SK-N-SH (cell line): ENCODE measurements at regions not wholly inside any gene's neighbourhood (a gene's known extent, or its start where the extent isn't known, plus 50 kb on each side); places are given as distances from the start of the nearest gene placed in this dataset.

Source experiments
- CTCF ChIA-PET: fragments of 300-600, 350-600 bp; formaldehyde crosslinking; extraction: SDS; loops from one replicate; lab custom pipeline; 2021; lab: Yijun Ruan, JAX
- POLR2A ChIA-PET: fragments of 350-600 bp; sonication (Branson Sonifier 250); formaldehyde crosslinking; extraction: SDS; loops from one replicate; lab custom pipeline; 2020; ENCODE audit warnings: antibody characterized with exemption, inconsistent platforms; lab: Yijun Ruan, JAX
- DNase-seq: peaks from one replicate; pipeline ENCODE4 v3.0.0; 2012
- H2AFZ ChIP-seq: fragments of 200-600 bp; sonication (generic); 2 replicates; pipeline ENCODE4 v1.8.1; 2016; ENCODE audit warnings: antibody characterized with exemption, mild to moderate bottlenecking, low read depth
- H3F3A ChIP-seq: fragments of 200-600 bp; sonication (generic); replicated peaks from 2 replicates; pipeline ENCODE3; 2016; ENCODE audit warnings: antibody characterized with exemption, mild to moderate bottlenecking; ENCODE audit not compliant: insufficient read depth
- H3K27ac ChIP-seq, 2 experiments: fragments of 200-500 bp in 1 of 2; fragments of 200-600 bp in 1 of 2; sonication (Bioruptor generic) in 1 of 2; sonication (generic), shearing (Covaris generic) in 1 of 2; 2 replicates each; pipeline versions ENCODE4 v1.5.1 to v1.6.1; 2014 to 2016; ENCODE audit warnings: low read depth in 2 of 2, inconsistent platforms in 1 of 2, low read length in 1 of 2, mild to moderate bottlenecking in 1 of 2, mixed read lengths in 1 of 2
- H3K27me3 ChIP-seq: fragments of 200-600 bp; sonication (generic), shearing (Covaris generic); 2 replicates; pipeline ENCODE4 v1.6.1; 2016; ENCODE audit warnings: mixed run types; ENCODE audit not compliant: insufficient read depth
- H3K36me3 ChIP-seq, 2 experiments: fragments of 200-500 bp in 1 of 2; fragments of 200-600 bp in 1 of 2; sonication (Bioruptor generic) in 1 of 2; sonication (generic) in 1 of 2; replicated peaks in 1 of 2; 2 replicates each; pipeline versions ENCODE3 to v1.5.1; 2014 to 2016; ENCODE audit warnings: low read length in 1 of 2, mild to moderate bottlenecking in 1 of 2; ENCODE audit not compliant: insufficient read depth in 2 of 2, control insufficient read depth in 1 of 2
- H3K4me1 ChIP-seq, 2 experiments: fragments of 200-500 bp in 1 of 2; fragments of 200-600 bp in 1 of 2; sonication (Bioruptor generic) in 1 of 2; sonication (generic), shearing (Covaris generic) in 1 of 2; 2 replicates each; pipeline versions ENCODE4 v1.5.1 to v1.6.1; 2014 to 2016; ENCODE audit warnings: low read depth in 1 of 2, low read length in 1 of 2, mixed run types in 1 of 2; ENCODE audit not compliant: insufficient read depth in 2 of 2, control insufficient read depth in 1 of 2
- H3K4me2 ChIP-seq: fragments of 200-600 bp; sonication (generic), shearing (Covaris generic); 2 replicates; pipeline ENCODE4 v1.6.1; 2017; ENCODE audit warnings: mixed run types
- H3K4me3 ChIP-seq, 2 experiments: fragments of 200-500 bp in 1 of 2; fragments of 200-600 bp in 1 of 2; sonication (Bioruptor generic) in 1 of 2; sonication (generic), shearing (Covaris generic) in 1 of 2; 2 replicates each; pipeline versions ENCODE4 v1.5.1 to v1.8.1; 2014 to 2016; ENCODE audit warnings: low read depth in 2 of 2, inconsistent platforms in 1 of 2, low read length in 1 of 2, mild to moderate bottlenecking in 1 of 2, mixed read lengths in 1 of 2, moderate library complexity in 1 of 2
- H3K79me2 ChIP-seq: fragments of 200-600 bp; sonication (generic); 2 replicates; pipeline ENCODE4 v1.8.1; 2017; ENCODE audit warnings: mild to moderate bottlenecking; ENCODE audit not compliant: insufficient read depth
- H3K9ac ChIP-seq: fragments of 200-600 bp; sonication (generic); 2 replicates; pipeline ENCODE4 v1.6.1; 2017; ENCODE audit warnings: mixed run types
- H3K9me2 ChIP-seq: fragments of 200-600 bp; sonication (generic); 2 replicates; pipeline ENCODE4 v1.6.1; 2017; ENCODE audit warnings: mixed run types
- H3K9me3 ChIP-seq: fragments of 200-600 bp; sonication (generic); 2 replicates; pipeline ENCODE4 v1.6.1; 2017; ENCODE audit warnings: mixed run types, mild to moderate bottlenecking, moderate library complexity
- H4K20me1 ChIP-seq: fragments of 200-600 bp; sonication (generic); 2 replicates; pipeline ENCODE4 v1.6.1; 2017; ENCODE audit warnings: mild to moderate bottlenecking, mixed run types; ENCODE audit not compliant: insufficient read depth
- CHD2 ChIP-seq: fragments of 150-350 bp; IDR thresholded peaks from 2 replicates; pipeline ENCODE4 v1.6.1; 2018; ENCODE audit warnings: low read length; ENCODE audit not compliant: partially characterized antibody
- EP300 ChIP-seq, 2 experiments: IDR thresholded peaks; 2 replicates each; pipeline versions ENCODE4 v1.4.0 to v1.6.1; 2012; ENCODE audit warnings: borderline replicate concordance in 1 of 2, low read depth in 1 of 2, low read length in 1 of 2
- FOSL2 ChIP-seq: IDR thresholded peaks from 2 replicates; pipeline ENCODE4 v1.4.0; 2012; ENCODE audit warnings: low read depth, mild to moderate bottlenecking, moderate library complexity, borderline replicate concordance
- GABPA ChIP-seq: IDR thresholded peaks from 2 replicates; pipeline ENCODE4 v1.4.0; 2012; ENCODE audit warnings: low read depth, mild to moderate bottlenecking
- MEF2A ChIP-seq: IDR thresholded peaks from 2 replicates; pipeline ENCODE4 v1.4.0; 2012; ENCODE audit warnings: low read depth, borderline replicate concordance
- NFIC ChIP-seq: IDR thresholded peaks from 2 replicates; pipeline ENCODE4 v1.4.0; 2012; ENCODE audit warnings: borderline replicate concordance
- NRF1 ChIP-seq: IDR thresholded peaks from 2 replicates; pipeline ENCODE4 v1.6.1; 2012; ENCODE audit warnings: low read depth, mild to moderate bottlenecking, low read length
- RAD21 ChIP-seq: IDR thresholded peaks from 2 replicates; pipeline ENCODE4 v1.6.1; 2012; ENCODE audit warnings: mild to moderate bottlenecking, low read length
- RCOR1 ChIP-seq: fragments of 150-350 bp; IDR thresholded peaks from 2 replicates; pipeline ENCODE4 v1.6.1; 2017; ENCODE audit warnings: antibody characterized with exemption, low read length
- SIN3A ChIP-seq: IDR thresholded peaks from 2 replicates; pipeline ENCODE4 v1.6.1; 2012; ENCODE audit warnings: low read depth, mild to moderate bottlenecking, low read length, moderate library complexity, borderline replicate concordance
- SMC3 ChIP-seq: IDR thresholded peaks from 2 replicates; pipeline ENCODE4 v1.6.1; 2012; ENCODE audit warnings: low read depth, low read length, improper control_type of control experiment
- TCF12 ChIP-seq: IDR thresholded peaks from 2 replicates; pipeline ENCODE4 v1.4.0; 2012
- TEAD4 ChIP-seq: IDR thresholded peaks from 2 replicates; pipeline ENCODE4 v1.4.0; 2012; ENCODE audit warnings: mild to moderate bottlenecking, borderline replicate concordance; ENCODE audit not compliant: insufficient read depth
- YY1 ChIP-seq: IDR thresholded peaks from 2 replicates; pipeline ENCODE4 v1.4.0; 2012; ENCODE audit warnings: low read depth, mild to moderate bottlenecking
- WGBS: methylation state at CpG from one replicate; pipeline ENCODE4 v1.1.6; 2017; ENCODE audit warnings: low lambda C conversion rate; 5-methylcytosine and 5-hydroxymethylcytosine counted together
- TF ChIP-seq, protein P1 (sequence below): fragments of 200-600 bp; sonication (generic); IDR thresholded peaks from 2 replicates; pipeline ENCODE4 v1.6.1; 2017; ENCODE audit warnings: antibody characterized with exemption, mild to moderate bottlenecking, moderate library complexity
- TF ChIP-seq, protein P2 (sequence below): IDR thresholded peaks from 2 replicates; pipeline ENCODE4 v1.4.0; 2012; ENCODE audit warnings: low read depth, borderline replicate concordance
- TF ChIP-seq, protein P3 (sequence below): IDR thresholded peaks from 2 replicates; pipeline ENCODE4 v1.4.0; 2012; ENCODE audit warnings: low read depth
- TF ChIP-seq, protein P4 (sequence below): IDR thresholded peaks from 2 replicates; pipeline ENCODE4 v1.6.1; 2012; ENCODE audit warnings: mild to moderate bottlenecking, low read depth, low read length, moderate library complexity
- TF ChIP-seq, protein P5 (sequence below): fragments of 150-350 bp; IDR thresholded peaks from 2 replicates; pipeline ENCODE4 v1.6.1; 2016; ENCODE audit warnings: mild to moderate bottlenecking, low read depth, low read length

DNA sequence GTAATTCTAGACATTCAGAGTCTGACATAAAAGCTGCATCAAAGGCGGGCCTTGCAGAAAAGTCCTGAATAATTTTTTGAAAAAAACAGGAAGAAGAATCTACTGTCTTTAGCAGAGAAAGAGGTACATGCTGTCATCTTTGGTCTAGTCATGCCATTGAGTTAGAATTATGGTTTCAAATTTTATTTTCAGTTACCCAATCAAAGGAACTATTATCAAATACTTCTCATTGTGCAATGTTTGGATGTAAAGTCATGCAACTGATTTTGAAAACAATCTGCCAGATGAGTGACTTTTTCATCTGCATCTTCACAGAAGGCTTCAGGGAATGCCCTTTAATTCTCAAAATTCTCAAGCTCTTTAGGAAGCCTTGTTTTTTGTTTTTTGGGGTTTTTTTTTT, 803.5 kb downstream of the FLRT2 start:
- Histone ChIP-seq H3K4me3 (no peak overlapping the region), H4K20me1 (no peaks in the 10 kb centered on the region), H3K27me3 (no peaks in the 10 kb centered on the region), H3K9ac (no peak overlapping the region), H3K79me2 (no peaks in the 10 kb centered on the region), H3K27ac (no peak overlapping the region), H2AFZ (no peak overlapping the region), H3F3A (no peaks in the 10 kb centered on the region), H3K4me1 (peaks cover 0 to 6% of the 10 kb centered on the region in 2 experiments; a peak in 1 of 4 replicates), H3K9me3 (no peaks in the 10 kb centered on the region), H3K4me2 (no peak overlapping the region), H3K9me2 (no peaks in the 10 kb centered on the region), H3K36me3 (no peaks in the 10 kb centered on the region)
- ChIA-PET POLR2A (no interaction called here), CTCF (no interaction called here)
- TF ChIP-seq NFIC = no peak
- no peak for TF ChIP-seq RCOR1
- TF ChIP-seq SIN3A = no peak
- TF ChIP-seq CHD2 = no peak
- no peak for TF ChIP-seq TCF12
- no peak for TF ChIP-seq RAD21
- TF ChIP-seq, protein P1, sequence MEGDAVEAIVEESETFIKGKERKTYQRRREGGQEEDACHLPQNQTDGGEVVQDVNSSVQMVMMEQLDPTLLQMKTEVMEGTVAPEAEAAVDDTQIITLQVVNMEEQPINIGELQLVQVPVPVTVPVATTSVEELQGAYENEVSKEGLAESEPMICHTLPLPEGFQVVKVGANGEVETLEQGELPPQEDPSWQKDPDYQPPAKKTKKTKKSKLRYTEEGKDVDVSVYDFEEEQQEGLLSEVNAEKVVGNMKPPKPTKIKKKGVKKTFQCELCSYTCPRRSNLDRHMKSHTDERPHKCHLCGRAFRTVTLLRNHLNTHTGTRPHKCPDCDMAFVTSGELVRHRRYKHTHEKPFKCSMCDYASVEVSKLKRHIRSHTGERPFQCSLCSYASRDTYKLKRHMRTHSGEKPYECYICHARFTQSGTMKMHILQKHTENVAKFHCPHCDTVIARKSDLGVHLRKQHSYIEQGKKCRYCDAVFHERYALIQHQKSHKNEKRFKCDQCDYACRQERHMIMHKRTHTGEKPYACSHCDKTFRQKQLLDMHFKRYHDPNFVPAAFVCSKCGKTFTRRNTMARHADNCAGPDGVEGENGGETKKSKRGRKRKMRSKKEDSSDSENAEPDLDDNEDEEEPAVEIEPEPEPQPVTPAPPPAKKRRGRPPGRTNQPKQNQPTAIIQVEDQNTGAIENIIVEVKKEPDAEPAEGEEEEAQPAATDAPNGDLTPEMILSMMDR = no peak
- TF ChIP-seq, protein P2, sequence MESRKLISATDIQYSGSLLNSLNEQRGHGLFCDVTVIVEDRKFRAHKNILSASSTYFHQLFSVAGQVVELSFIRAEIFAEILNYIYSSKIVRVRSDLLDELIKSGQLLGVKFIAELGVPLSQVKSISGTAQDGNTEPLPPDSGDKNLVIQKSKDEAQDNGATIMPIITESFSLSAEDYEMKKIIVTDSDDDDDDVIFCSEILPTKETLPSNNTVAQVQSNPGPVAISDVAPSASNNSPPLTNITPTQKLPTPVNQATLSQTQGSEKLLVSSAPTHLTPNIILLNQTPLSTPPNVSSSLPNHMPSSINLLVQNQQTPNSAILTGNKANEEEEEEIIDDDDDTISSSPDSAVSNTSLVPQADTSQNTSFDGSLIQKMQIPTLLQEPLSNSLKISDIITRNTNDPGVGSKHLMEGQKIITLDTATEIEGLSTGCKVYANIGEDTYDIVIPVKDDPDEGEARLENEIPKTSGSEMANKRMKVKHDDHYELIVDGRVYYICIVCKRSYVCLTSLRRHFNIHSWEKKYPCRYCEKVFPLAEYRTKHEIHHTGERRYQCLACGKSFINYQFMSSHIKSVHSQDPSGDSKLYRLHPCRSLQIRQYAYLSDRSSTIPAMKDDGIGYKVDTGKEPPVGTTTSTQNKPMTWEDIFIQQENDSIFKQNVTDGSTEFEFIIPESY = no peak
- TF ChIP-seq NRF1 = no peak
- no peak for TF ChIP-seq SMC3
- no peak for TF ChIP-seq EP300 (IDR thresholded peaks at IDR 0.05; ENCODE audit: borderline replicate concordance in 1 of 2, low read depth in 1 of 2, low read length in 1 of 2)
- TF ChIP-seq MEF2A = no peak
- TF ChIP-seq TEAD4 = no peak
- TF ChIP-seq YY1 = no peak
- no peak for TF ChIP-seq GABPA
- TF ChIP-seq, protein P3, sequence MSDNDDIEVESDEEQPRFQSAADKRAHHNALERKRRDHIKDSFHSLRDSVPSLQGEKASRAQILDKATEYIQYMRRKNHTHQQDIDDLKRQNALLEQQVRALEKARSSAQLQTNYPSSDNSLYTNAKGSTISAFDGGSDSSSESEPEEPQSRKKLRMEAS = no peak
- DNase-seq = no peak
- 4% methylated on average over 1 of the region's 1 CpG for WGBS

DNA sequence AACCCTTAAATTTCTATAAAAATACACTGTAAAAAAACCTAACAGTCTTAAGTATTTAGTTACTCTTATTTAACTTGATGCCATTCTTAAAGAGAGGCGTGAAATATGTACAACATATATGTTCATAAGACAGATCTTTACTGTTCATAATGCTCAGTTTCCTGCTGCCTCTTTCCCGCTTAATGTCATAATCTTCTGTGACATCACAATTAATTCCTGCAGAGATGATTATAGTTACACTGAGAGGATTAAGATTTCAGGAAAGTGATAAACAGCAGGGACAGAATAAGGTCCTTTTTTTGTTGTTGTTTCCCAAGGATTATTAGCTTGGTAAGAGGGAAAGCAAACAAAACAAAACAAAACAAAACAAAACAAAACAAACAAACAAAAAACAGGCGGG, 801.4 kb downstream of the FLRT2 start:
- no peaks in the 10 kb centered on the region for H3K79me2 ChIP-seq
- no peak overlapping the region for H2AFZ ChIP-seq
- H3F3A ChIP-seq = no peaks in the 10 kb centered on the region
- no peaks in the 10 kb centered on the region for H4K20me1 ChIP-seq
- H3K27ac ChIP-seq = no peak overlapping the region
- H3K4me2 ChIP-seq = no peak overlapping the region
- H3K9ac ChIP-seq = no peak overlapping the region
- H3K9me3 ChIP-seq = no peaks in the 10 kb centered on the region
- no peaks in the 10 kb centered on the region for H3K9me2 ChIP-seq
- no peaks in the 10 kb centered on the region for H3K36me3 ChIP-seq
- no peaks in the 10 kb centered on the region for H3K27me3 ChIP-seq
- DNase-seq = no peak
- POLR2A ChIA-PET = no interaction called here
- no peak overlapping the region for H3K4me3 ChIP-seq
- CTCF ChIA-PET = no interaction called here
- 3% methylated on average over 3 of the region's 3 CpGs for WGBS
- H3K4me1 ChIP-seq = peaks cover 0 to 12% of the 10 kb centered on the region in 2 experiments; a peak in 1 of 4 replicates
- no peak for TF ChIP-seq FOSL2
- TF ChIP-seq, protein P4, sequence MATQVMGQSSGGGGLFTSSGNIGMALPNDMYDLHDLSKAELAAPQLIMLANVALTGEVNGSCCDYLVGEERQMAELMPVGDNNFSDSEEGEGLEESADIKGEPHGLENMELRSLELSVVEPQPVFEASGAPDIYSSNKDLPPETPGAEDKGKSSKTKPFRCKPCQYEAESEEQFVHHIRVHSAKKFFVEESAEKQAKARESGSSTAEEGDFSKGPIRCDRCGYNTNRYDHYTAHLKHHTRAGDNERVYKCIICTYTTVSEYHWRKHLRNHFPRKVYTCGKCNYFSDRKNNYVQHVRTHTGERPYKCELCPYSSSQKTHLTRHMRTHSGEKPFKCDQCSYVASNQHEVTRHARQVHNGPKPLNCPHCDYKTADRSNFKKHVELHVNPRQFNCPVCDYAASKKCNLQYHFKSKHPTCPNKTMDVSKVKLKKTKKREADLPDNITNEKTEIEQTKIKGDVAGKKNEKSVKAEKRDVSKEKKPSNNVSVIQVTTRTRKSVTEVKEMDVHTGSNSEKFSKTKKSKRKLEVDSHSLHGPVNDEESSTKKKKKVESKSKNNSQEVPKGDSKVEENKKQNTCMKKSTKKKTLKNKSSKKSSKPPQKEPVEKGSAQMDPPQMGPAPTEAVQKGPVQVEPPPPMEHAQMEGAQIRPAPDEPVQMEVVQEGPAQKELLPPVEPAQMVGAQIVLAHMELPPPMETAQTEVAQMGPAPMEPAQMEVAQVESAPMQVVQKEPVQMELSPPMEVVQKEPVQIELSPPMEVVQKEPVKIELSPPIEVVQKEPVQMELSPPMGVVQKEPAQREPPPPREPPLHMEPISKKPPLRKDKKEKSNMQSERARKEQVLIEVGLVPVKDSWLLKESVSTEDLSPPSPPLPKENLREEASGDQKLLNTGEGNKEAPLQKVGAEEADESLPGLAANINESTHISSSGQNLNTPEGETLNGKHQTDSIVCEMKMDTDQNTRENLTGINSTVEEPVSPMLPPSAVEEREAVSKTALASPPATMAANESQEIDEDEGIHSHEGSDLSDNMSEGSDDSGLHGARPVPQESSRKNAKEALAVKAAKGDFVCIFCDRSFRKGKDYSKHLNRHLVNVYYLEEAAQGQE = no peak
- TF ChIP-seq, protein P2 = no peak
- TF ChIP-seq, protein P5, sequence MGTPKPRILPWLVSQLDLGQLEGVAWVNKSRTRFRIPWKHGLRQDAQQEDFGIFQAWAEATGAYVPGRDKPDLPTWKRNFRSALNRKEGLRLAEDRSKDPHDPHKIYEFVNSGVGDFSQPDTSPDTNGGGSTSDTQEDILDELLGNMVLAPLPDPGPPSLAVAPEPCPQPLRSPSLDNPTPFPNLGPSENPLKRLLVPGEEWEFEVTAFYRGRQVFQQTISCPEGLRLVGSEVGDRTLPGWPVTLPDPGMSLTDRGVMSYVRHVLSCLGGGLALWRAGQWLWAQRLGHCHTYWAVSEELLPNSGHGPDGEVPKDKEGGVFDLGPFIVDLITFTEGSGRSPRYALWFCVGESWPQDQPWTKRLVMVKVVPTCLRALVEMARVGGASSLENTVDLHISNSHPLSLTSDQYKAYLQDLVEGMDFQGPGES = no peak
